B cell (primary cell): ENCODE measurements at regions not wholly inside any gene's neighbourhood (a gene's known extent, or its start where the extent isn't known, plus 50 kb on each side); places are given as distances from the start of the nearest gene placed in this dataset.

Experiments used
- ATAC-seq: fragments of 200-7000 bp; cut with Tn5 transposase; one replicate; pipeline ENCODE4 v1.10.0; 2021; ENCODE audit warnings: low read depth, mild to moderate bottlenecking, moderate number of reproducible peaks, moderate library complexity
- CTCF ChIA-PET: fragments of 350-600 bp; sonication (Branson Sonifier 250); formaldehyde crosslinking; loops from one replicate; lab custom pipeline; 2021; ENCODE audit warnings: antibody characterized with exemption, inconsistent platforms; lab: Charles Lee
- POLR2A ChIA-PET: fragments of 350-600 bp; sonication (Branson Sonifier 250); formaldehyde crosslinking; loops from one replicate; lab custom pipeline; 2021; ENCODE audit warnings: antibody characterized with exemption; lab: Charles Lee
- DNase-seq: peaks from one replicate; pipeline ENCODE4 v3.0.0; 2013
- H2AFZ ChIP-seq: 2 replicates; pipeline ENCODE4 v1.6.1; 2012; ENCODE audit warnings: mild to moderate bottlenecking, low read depth, low read length; ENCODE audit not compliant: insufficient read depth, poor library complexity, severe bottlenecking
- H3K27ac ChIP-seq, 2 donors: 1 replicate in 1 of 2; 2 replicates in 1 of 2; pipeline ENCODE4 v1.5.1; 2012 to 2013; ENCODE audit warnings: low read length in 2 of 2, mild to moderate bottlenecking in 2 of 2, moderate library complexity in 1 of 2
- H3K27me3 ChIP-seq, 4 experiments: fragments of 200-600 bp in 1 of 4; sonication (generic) in 1 of 4; replicated peaks in 1 of 4; 1 replicate in 2 of 4; 2 replicates in 2 of 4; pipeline versions ENCODE4 v1.6.1 to v1.7.0; 2013 to 2016; ENCODE audit warnings: low read length in 3 of 4, mild to moderate bottlenecking in 2 of 4, mixed read lengths in 1 of 4, moderate library complexity in 1 of 4; ENCODE audit not compliant: insufficient read depth in 4 of 4, control insufficient read depth in 3 of 4; ENCODE audit errors: control extremely low read depth in 1 of 4
- H3K36me3 ChIP-seq, 2 experiments: replicated peaks in 1 of 2; 1 replicate in 1 of 2; 2 replicates in 1 of 2; pipeline versions ENCODE4 v1.6.1 to v1.7.1; 2013; ENCODE audit warnings: low read length in 1 of 2; ENCODE audit not compliant: insufficient read depth in 2 of 2, control insufficient read depth in 1 of 2; ENCODE audit errors: control extremely low read depth in 1 of 2, extremely low read depth in 1 of 2
- H3K4me1 ChIP-seq, 2 donors: fragments of 200-600 bp in 1 of 2; sonication (generic) in 1 of 2; 1 replicate in 1 of 2; 2 replicates in 1 of 2; pipeline versions ENCODE4 v1.5.1 to v1.6.1; 2013 to 2017; ENCODE audit warnings: low read length in 2 of 2; ENCODE audit not compliant: control insufficient read depth in 2 of 2, insufficient read depth in 2 of 2
- H3K4me2 ChIP-seq: replicated peaks from 2 replicates; pipeline ENCODE3; 2012; ENCODE audit warnings: mild to moderate bottlenecking, low read depth, low read length; ENCODE audit not compliant: poor library complexity, severe bottlenecking
- H3K4me3 ChIP-seq, 5 experiments: fragments of 200-600 bp in 1 of 5; sonication (generic) in 1 of 5; 1 replicate in 3 of 5; 2 replicates in 2 of 5; pipeline versions ENCODE4 v1.5.1 to v1.7.0; 2011 to 2016; ENCODE audit warnings: low read length in 4 of 5, mild to moderate bottlenecking in 4 of 5, low read depth in 2 of 5, control low read depth in 1 of 5, moderate library complexity in 1 of 5; ENCODE audit not compliant: insufficient read depth in 1 of 5; ENCODE audit errors: control extremely low read depth in 1 of 5, extremely low read depth in 1 of 5
- H3K79me2 ChIP-seq: fragments of 200-600 bp; sonication (generic); one replicate; pipeline ENCODE4 v1.6.0; 2016; ENCODE audit warnings: low read length; ENCODE audit not compliant: control insufficient read depth, insufficient read depth
- H3K9ac ChIP-seq: fragments of 200-600 bp; sonication (generic); 2 replicates; pipeline ENCODE4 v1.6.1; 2017; ENCODE audit warnings: mild to moderate bottlenecking, low read length, moderate library complexity
- H3K9me3 ChIP-seq, 3 donors: one replicate each; pipeline versions ENCODE4 v1.6.1 to v1.7.1; 2013; ENCODE audit warnings: low read length in 2 of 3; ENCODE audit not compliant: control insufficient read depth in 2 of 3, insufficient read depth in 1 of 3; ENCODE audit errors: control extremely low read depth in 1 of 3
- H4K20me1 ChIP-seq: 2 replicates; pipeline ENCODE4 v1.6.0; 2012; ENCODE audit warnings: mild to moderate bottlenecking, low read length; ENCODE audit not compliant: insufficient read depth, control insufficient read depth, poor library complexity, severe bottlenecking
- H3K27ac Mint-ChIP-seq: one replicate; pipeline ENCODE4 v1.8.0; 2021; ENCODE audit warnings: mixed read lengths
- H3K27me3 Mint-ChIP-seq: one replicate; pipeline ENCODE4 v1.8.0; 2021; ENCODE audit warnings: mixed read lengths
- H3K4me1 Mint-ChIP-seq: one replicate; pipeline ENCODE4 v1.8.0; 2021; ENCODE audit warnings: mixed read lengths
- H3K4me3 Mint-ChIP-seq: one replicate; pipeline ENCODE4 v1.8.0; 2021; ENCODE audit warnings: mixed read lengths
- H3K9me3 Mint-ChIP-seq: one replicate; pipeline ENCODE4 v1.8.0; 2022; ENCODE audit warnings: mixed read lengths; ENCODE audit not compliant: insufficient read depth
- CTCF ChIP-seq: fragments of 200-600 bp; IDR thresholded peaks from one replicate; pipeline ENCODE4 v1.8.0; 2022; ENCODE audit warnings: antibody characterized with exemption, mild to moderate bottlenecking
- EZH2 ChIP-seq: IDR thresholded peaks from 2 replicates; pipeline ENCODE4 v1.6.1; 2012; ENCODE audit warnings: borderline replicate concordance, low read depth, mild to moderate bottlenecking, moderate library complexity, low read length; ENCODE audit not compliant: insufficient read depth, poor library complexity, severe bottlenecking
- WGBS: methylation state at CpG from one replicate; pipeline ENCODE4 v1.1.5; 2013; ENCODE audit warnings: missing lambda C conversion rate; ENCODE audit not compliant: insufficient coverage; 5-methylcytosine and 5-hydroxymethylcytosine counted together
- intact Hi-C: fragments of 100-400 bp; cut with micrococcal nuclease; formaldehyde crosslinking; loops from one replicate; pipeline ENCODE4 v1.10.0; 2022

- ATAC-seq (no peak), DNase-seq (no peak)
- Histone ChIP-seq H2AFZ (no peak overlapping the region), H3K36me3 (no peaks in the 10 kb centered on the region), H3K4me2 (no peak overlapping the region), H3K79me2 (no peaks in the 10 kb centered on the region), H3K27ac (no peak overlapping the region), H3K27me3 (no peaks in the 10 kb centered on the region), H3K4me3 (no peak overlapping the region), H4K20me1 (no peaks in the 10 kb centered on the region), H3K9ac (no peak overlapping the region), H3K4me1 (no peaks in the 10 kb centered on the region), H3K9me3 (no peaks in the 10 kb centered on the region)
- TF ChIP-seq CTCF (no peak), EZH2 (no peak)
- WGBS, result no CpG with 5 or more reads among the region's 4 CpGs
- H3K4me3 Mint-ChIP-seq, result no peak overlapping the region
- intact Hi-C loops, result no loop called here
- no peaks in the 10 kb centered on the region for H3K4me1 Mint-ChIP-seq
- ChIA-PET POLR2A (no interaction called here), CTCF (no interaction called here)
- H3K27me3 Mint-ChIP-seq, result peaks cover 3% of the 10 kb centered on the region
- H3K9me3 Mint-ChIP-seq, result no peaks in the 10 kb centered on the region
- H3K27ac Mint-ChIP-seq, result no peak overlapping the region
Measured at GRCh38 chr11:109795234-109795633, 298.0 kb upstream of the ZC3H12C start.

GRCh38 chr11:109796253-109796652 lies 296.9 kb upstream of the ZC3H12C start:
- Mint-ChIP-seq H3K27me3 (peaks cover 7% of the 10 kb centered on the region), H3K4me3 (no peak overlapping the region)

More at GRCh38 chr11:109796253-109796652, 296.9 kb upstream of the ZC3H12C start:
- no peak overlapping the region for H3K27ac ChIP-seq
- no peaks in the 10 kb centered on the region for H3K27me3 ChIP-seq
- H3K4me1 ChIP-seq, result no peaks in the 10 kb centered on the region
- ATAC-seq, result no peak
- CTCF ChIA-PET, result no interaction called here
- POLR2A ChIA-PET, result no interaction called here
- no peak overlapping the region for H3K27ac Mint-ChIP-seq
- H3K79me2 ChIP-seq, result no peaks in the 10 kb centered on the region
- no peak overlapping the region for H3K4me2 ChIP-seq
- no peak for DNase-seq
- H3K9me3 Mint-ChIP-seq, result no peaks in the 10 kb centered on the region
- WGBS, result no CpG with 5 or more reads among the region's 2 CpGs
- H3K4me3 ChIP-seq, result no peak overlapping the region
- no peak overlapping the region for H3K9ac ChIP-seq
- H3K9me3 ChIP-seq, result no peaks in the 10 kb centered on the region
- H3K4me1 Mint-ChIP-seq, result no peaks in the 10 kb centered on the region
- no peaks in the 10 kb centered on the region for H3K36me3 ChIP-seq
- no peaks in the 10 kb centered on the region for H4K20me1 ChIP-seq
- TF ChIP-seq CTCF (no peak), EZH2 (no peak)
- no peak overlapping the region for H2AFZ ChIP-seq
- intact Hi-C loops, result no loop called here
